Stimulated activated CD8-positive, alpha-beta memory T cell treated with anti-CD3 and anti-CD28 coated beads, Interleukin-7, amount 100 ng/mL, for 48 hours (primary cell): ENCODE measurements at regions not wholly inside any gene's neighbourhood (a gene's known extent, or its start where the extent isn't known, plus 50 kb on each side); places are given as distances from the start of the nearest gene placed in this dataset.

Experiments used
- DNase-seq, 2 donors: peaks; one replicate each; pipeline ENCODE4 v3.0.0-alpha.2; 2020; ENCODE audit warnings: low read depth in 1 of 2; ENCODE audit errors: extremely low read depth in 1 of 2

DNA sequence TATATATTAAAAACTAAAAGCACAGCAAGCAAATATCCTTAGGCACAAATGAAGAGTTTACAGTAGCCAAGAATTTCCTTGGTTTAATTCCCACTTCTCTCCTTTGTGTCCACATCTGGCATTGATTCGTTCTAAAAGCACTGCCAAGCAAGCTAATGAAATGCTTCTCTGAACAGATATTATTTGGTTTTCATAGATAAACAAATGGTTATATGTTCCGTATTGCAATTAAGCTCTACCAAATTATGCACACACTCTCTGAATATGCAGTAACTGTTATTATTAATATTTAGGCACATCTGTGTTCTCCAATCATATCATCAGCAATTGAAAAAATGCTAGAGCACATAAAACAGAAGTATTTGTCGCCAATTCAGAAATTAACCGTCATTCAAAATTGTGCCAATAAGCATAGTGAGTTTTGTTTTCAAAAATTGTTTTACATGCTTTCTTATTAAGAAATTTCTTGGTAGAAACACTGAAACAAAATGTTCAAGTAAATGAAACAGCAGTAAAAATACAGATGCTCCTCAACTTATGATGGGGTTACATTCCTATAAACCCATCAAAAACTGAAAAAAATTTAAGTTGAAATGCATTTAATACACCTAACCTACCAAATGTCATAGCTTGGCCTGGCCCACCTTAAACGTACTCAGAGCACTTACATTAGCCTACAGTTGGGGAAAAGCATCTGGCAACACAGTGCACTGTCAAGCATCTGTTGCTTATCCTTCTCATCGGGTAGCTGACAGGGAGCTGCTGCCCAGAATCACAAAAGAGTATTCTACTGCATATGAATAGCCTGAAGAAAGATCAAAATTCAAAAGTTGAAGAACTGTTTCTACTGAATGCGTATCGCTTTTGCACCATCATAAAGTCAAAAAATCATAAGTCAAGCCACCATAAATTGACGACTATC, 2134.7 kb downstream of the PCDH9 start:
- no peak for DNase-seq

DNA sequence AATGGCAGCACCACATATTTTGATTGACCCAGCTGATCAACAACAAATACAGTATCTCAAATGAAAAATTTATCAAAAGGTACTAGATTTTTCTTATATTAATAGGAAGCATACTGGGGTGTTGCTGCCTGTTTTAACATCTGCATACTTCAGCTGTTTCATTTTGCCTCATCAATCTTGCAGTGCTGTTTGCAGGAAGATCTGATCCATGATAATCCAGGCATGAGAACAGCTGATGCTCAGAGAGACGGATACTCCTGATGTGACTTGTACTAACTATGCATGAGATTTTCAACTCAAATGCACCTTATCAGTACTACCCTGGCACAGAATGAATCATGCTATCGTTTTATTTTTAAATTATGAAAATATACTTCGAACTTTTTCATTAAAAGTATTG, 2136.8 kb downstream of the PCDH9 start:
- no peak for DNase-seq

DNA sequence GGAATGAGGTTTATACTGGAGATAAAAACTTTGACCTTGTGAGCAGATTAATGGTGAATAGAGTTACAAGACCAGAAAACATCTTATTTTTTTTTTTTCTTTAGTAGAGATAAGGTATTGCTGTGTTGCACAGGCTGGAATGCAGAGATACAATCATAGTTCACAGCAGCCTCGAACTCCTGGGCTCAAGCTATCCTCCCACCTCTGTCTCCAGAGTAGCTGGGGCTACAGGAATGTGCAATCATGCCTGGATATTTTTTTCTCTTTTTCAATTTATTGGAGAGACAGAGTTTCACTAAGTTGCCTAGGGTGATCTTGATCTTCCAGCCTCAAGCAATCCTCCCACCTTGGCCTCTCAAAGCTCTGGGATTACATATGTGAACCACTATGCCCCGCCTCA, 2139.1 kb downstream of the PCDH9 start:
- no peak for DNase-seq

DNA sequence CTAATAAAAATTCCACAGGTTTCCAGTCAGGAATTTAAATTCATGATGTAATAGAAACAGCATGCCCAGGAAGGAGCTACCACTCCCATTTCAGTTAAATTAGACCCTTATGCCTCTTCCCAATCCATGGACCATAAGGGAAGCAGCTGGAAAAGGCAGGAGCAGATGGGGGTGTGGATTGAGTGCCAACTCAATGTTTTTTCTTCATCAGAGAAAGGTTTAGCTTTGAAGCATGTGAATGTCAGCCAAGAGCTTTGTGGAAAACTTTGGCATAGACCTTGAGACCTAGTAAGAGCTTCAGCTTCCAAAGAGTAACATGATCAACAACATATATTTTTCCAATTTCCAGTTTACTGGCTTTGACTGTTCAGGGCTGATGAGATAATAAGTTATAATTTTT, 2139.9 kb downstream of the PCDH9 start:
- no peak for DNase-seq

DNA sequence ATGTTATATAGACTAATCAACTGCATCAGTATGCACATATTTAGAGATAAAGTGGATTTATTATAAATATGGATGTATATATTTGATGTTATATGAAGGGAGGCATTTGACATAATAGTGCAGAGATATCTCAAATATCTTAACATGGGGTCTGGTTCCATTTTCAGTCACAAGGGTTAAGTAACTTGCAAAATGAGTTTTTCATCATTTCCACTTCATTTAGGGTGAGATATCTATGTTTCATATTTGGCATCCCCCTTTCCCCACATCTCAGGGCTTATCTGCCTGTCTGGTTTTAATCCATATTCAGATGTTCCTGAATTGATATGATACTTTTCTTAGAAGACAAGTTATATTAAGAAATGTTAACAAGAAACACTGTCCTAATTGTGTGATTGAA, 2141.2 kb downstream of the PCDH9 start:
- DNase-seq, result no peak

DNA sequence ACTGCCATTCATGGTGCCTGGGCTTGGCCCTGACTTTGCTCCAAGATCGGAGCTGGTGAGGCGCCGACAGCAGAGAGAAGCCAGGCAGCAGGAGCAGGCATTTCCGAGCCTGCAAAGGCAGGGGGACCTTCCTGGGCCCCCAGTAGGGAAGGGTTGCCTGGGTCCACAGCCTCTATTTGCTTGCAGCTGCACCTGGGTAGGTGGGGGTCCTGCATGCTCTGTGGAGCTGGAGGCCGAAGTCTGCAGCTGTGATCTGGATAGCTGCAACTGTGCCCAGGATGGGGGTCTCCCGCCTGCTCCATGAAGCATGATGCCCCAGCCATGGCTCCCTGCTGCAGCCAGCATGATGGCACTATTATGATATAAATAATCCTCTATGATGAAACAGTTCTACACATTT, 2144.2 kb downstream of the PCDH9 start:
- DNase-seq, result no peak

DNA sequence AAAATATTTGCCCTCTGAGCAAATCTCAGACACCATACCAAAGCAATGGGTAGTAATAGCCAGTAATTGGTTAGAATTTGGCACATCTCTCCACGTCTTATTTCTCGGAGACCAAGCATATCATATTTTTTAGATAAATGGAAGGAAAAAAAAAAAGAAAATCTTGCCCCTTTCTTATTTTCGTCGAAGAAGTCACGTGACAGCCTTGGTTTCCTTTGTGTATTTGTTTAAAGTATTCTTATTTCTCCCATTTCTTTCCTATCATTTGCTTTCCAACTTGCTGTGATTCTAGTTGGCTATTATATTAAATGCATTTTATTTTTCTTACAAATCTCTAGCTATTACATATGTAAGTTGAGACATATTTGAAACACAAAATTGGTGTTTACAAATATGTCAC, 2155.9 kb downstream of the PCDH9 start:
- DNase-seq, result no peak

DNA sequence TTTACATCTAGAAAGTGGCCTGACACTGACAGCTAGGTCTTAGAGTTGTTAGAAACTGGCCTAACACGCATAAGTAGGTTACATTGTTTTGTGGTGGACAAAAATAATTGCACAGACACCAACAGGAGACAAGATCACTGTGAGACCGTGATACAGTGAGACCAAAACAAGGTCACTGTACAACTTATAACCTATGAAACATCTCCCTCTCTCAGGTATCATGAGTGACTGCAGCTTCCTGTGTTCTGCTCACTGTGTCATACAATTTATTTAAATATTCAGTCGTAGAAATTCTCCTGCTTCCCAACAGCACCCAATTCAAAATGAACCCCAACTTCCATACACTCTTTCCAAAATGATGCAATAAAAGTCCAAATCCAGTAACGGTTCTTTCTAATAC, 2165.2 kb downstream of the PCDH9 start:
- no peak for DNase-seq

DNA sequence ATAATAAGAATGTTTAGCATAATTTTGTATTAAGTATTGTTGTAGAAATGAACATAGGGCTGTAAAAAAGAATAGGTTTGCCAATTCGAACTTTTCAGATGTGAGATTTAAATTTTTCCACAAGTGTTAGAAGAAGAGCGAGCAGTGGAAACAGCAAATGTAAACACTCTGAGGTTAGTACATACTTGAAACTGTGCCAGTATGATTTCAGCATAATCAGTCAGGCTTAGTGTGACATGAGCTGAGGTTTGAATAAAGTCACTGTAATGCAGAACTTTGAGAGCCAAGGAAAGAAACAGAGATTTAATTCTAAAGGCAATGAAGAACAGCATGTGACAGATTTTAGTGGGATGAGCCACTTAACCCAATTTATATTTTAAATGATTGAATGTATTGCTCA, 2166.4 kb downstream of the PCDH9 start:
- DNase-seq, result no peak

DNA sequence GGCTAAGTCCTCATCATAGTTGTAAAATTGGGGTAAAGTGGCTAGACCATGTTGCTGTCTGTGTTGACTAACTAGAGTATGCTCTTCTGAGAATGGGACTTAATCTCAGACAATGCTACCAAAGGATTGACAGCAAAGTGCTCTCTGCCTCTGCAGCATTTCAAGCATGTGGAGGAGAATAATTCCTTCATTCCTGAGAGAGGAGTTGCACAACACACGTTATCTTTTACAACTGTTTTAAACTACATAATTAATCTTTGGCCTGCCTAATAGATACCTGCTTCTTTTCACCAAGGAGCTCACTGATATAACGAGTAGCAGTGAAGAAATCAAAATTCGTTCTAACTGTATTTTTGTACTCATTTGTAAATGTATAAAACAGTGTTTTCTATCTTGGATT, 2172.2 kb downstream of the PCDH9 start:
- no peak for DNase-seq

DNA sequence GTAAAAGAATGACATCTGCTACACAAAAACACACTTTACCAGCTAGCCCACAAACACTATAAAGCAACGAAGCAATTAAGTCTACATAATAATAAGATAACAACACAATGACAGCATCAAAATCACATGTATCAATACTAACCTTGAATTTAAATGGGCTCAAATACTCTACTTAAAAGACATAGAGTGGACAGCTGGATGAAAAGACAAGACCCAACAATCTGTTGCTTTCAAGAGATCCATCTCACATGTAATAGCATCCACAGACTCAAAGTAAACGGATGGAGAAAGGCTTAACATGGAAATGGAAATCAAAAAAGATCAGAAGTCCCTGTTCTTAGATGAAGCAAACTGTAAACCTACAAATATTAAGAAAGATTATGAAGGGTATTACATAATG, 2175.9 kb downstream of the PCDH9 start:
- no peak for DNase-seq

DNA sequence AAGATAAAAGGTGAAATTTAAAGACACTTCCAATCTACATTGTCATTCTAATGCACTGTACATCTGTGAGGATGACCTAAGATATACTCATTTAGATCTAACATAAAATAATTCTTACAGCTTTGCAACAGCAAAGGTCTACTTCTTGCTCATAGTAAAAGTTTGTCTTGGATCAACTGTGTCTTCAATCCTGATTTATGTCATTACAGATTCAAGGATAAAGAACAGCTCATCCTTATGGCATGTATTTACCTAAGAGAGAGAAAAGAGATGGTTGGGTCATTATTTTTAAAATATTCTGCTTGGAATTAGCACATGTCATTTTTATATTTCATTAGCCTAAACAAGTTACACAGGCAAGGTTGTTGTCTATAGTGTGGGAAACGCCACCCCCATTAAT, 2193.1 kb downstream of the PCDH9 start:
- no peak for DNase-seq

DNA sequence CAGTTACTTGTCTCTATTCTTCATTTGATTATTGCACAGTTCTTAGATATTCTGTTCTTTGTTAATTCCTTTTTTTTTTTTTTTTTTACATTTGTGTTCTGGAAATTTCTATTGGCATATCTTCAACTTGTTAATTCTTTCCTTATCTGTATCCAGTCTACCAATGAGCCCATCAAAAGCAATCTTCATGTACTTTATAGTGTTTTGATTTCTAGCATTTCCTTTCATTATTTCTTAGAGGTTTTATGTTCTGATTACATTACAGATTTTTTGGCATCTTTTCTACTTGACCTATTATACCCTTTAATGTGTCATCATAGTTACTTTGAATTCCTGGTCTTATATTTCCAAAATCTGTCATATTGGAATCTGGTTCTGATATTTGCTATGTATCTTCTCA, 2194.8 kb downstream of the PCDH9 start:
- DNase-seq, result no peak

DNA sequence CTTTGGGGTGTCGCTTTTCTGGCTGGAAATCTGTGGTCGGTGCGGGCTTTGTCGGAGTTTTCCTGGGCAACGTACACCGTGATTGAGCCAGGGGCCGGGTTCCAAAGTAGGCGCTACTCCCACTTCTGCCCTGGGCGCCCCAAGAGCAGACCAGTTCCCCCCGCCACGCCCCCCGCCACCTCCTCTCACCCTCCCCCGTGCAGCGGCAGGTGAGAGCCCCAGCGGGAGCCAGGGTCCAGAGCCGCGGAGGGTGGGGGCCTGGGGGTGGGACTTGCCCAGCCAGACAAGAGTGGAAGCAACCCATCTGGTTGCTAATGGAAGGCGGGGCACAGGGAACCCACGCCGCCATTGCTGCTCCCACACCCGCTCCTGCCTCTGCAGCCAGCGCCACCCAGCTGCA, 2195.9 kb downstream of the PCDH9 start:
- DNase-seq, result no peak

DNA sequence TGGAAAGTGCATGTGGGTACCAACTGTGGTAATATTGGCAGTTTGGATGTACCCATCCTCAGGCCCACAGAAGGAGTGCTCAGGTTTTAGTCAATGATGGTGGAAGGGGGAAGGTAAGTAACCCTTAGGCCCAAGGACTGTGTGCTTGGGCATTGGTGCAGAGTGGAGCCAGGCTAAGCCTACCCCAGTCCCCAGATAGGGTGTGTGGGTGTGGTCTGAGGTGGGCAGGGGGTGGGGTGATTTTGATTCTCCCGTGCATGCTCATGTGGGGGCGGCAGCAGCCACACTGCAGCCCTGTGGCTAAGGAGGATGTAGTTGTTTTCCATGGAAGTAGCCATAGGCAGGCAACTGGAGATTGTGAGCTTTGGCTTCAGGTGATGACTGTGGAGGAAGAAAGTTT, 2197.3 kb downstream of the PCDH9 start:
- DNase-seq, result no peak

DNA sequence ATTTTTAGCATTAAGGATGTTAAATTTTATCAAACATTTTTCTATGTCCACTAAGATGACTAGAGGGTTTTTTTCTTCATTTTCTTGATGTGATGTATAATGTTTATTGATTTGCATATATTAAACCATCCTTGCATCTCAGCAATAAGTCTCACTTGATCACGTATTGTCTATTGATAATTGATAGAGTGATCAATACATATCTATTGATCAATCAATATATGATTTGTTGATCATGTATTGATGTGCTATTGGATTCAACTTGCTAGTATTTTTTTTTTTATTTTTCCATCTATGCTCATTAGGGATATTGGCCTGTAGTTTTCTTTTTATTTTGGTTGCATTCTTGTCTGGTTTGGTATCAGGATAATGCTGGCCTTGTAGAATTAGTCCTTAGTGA, 2202.0 kb downstream of the PCDH9 start:
- DNase-seq, result no peak

DNA sequence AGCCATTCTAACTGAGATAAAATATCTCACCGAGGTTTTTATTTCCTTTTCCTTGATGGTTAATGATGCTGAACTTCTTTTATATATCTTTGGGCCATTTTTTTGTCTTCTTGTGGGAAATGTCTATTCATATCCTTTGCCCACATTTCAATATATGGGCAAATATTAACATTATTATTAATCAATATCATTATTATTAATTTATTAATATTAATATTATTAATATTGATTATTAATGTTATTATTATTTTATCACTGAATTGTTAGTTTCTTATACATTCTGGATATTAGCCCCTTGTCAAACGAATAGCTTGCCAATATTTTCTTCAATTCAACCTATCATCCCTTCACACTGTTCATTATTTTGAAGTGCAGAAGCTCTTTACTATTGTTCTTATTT, 2203.6 kb downstream of the PCDH9 start:
- no peak for DNase-seq

DNA sequence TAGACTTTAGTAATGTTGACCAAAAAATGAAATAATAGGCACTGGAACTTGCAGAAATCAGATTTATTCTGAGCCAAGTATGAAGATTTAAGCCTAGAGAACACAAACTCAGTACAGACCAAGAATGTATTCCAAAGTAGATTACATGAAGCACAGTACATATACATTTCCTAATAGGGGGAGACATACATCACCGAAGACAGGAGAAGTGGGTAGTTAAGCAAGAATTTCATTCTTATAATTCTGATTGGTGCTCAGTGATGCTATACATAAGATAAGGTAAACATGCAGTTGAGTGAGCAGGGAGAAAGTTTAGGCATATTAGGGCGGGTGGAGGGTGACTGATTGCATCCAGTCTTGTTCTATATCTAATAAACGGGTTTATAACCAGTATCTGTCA, 2218.8 kb downstream of the PCDH9 start:
- no peak for DNase-seq

DNA sequence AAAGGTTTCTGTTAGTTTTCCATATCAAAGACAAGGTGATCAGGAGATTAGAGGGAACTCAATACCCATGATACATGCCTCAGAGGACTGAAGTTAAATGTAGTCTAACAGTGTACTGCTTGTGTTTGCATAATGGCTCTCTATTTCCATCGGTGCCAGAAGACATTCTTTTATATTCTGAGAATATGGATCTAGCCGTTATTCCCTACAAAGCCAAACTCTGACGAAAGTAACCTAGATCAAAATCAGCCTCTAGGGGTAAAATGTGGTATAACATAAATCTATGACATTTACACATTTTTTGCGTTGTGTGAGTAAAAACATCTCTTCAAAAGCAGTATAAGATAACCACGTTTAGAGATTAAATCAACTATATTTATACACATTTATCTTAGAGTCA, 2232.7 kb downstream of the PCDH9 start:
- no peak for DNase-seq

DNA sequence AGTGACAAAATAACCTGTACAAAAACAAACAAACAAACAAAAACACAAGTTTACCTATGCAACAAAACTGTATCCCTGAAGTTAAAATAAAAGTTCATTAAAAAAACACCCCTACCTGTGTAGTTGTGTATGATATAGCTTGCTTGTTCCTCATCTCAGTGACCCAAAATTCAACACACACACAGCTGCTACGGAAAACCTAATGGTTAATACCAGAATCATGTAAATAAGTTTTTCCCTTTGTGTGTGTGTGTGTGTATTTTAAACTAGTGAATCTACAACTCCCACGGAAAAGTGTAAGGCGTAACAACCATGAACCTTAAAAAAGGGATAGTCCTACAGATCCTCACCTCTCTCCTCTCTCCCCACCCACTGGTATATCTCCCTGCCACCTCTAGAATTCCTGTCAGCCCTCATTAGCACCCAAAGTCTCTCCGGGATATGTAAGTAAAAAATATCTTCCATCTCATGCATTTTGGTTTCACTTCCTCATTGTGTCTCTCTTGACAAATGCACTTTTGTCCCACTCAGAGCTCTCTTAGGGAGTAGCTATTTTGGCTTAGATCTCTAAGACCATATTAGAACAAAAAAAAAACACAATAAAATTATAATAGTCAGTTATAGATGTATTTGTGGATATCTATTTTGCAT, 2236.5 kb downstream of the PCDH9 start:
- no peak for DNase-seq

DNA sequence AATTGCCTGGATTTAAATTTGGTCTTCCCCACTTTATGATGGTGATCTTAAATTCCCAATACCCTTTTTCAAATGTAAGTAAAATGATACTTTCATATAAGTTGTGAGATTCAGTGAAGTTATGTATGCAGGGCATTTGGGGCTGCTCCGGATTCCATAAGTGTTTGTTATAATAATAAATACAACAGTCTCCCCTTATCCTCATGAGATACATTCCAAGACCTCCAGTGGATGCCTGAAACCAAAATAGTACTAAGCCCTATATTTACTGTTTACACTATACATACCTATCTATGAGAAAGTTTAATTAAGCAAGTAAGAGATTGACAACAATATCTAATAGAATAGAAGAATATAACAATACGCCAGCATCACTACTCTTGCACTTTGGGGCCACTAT, 2237.8 kb downstream of the PCDH9 start:
- no peak for DNase-seq

DNA sequence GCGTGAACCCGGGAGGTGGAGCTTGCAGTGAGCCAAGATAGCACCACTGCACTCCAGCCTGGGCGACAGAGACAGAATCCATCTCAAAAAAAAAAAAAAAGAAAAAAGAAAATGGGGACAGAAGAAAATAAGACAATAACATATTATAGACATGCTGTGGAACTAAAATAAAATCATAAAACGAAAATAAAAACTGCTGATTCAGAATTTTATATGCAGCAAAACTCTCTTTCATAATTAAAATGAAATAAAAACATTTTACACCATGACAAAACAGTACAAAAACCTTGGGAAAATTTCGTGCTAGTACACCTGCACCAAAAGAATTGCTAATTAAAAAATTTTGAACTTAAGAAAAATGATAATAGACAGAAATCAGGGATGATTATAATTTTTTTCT, 2245.1 kb downstream of the PCDH9 start:
- DNase-seq, result no peak

DNA sequence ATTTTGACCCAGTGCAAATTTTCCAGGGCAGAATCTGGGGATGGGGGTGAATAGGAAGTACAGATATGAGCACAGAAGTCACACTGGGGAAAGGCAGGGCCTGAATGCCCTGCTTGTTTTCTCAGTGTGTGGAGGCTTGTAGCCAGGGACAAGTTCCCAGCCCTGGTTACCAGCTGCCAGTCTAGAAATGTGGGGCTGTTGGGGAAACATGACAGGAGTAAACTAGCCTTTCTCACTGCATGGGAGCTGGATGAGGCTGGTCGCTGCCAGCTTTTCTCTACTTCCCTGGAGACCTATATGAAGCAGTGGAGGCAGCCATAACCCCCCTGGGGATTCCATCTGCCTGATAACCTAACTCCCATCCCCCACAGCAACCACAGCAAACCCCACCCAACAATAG, 2267.7 kb downstream of the PCDH9 start:
- no peak for DNase-seq
